Kidney tubule cell (primary cell): ENCODE measurements at regions not wholly inside any gene's neighbourhood (a gene's known extent, or its start where the extent isn't known, plus 50 kb on each side); places are given as distances from the start of the nearest gene placed in this dataset.
A peak's percentile ranks its signal among the peaks of the same experiment; 100 is the strongest.

Source experiments
- DNase-seq: peaks from one replicate; pipeline ENCODE4 v3.0.0-alpha.2; 2018; ENCODE audit warnings: low spot score

DNA sequence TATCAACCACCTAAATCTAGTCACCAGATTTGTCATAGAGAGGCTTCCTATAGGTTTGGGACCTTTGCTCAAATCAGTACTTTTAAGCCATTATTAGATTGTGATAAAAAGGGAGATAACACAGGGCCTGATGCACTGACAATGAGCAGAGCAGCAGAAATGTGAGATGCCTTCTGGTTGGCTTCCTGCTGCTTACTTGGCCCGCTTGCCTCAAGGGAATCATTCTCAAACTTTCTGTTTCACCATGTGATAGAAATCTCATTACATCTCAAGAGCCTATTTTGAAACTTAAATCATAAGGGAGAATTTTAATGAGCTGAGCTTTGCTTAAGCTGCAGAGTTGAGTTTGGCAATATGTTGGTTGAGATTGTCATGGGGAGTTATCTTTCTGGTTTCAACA is 606.0 kb downstream of the DHX35 start:
- DNase-seq: no peak

DNA sequence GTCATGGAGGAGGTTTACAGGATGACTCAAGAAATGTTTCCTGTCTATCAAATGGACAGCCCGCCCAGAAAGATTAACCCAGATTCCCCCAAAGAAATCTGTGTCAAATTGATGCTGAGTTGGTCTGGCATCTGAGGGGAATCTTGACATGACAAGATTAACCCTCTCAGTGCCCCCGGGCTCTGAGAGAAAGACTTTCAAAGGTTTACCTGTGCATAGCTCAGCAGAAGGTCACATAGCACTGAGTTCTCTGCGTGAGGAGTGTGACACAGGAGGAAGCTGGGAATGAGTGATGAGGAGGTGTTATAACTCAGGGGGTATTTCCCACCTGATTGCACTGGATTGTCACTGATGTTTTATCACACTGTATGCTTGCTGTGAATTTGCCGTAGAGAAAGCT is 601.2 kb downstream of the DHX35 start:
- no peak for DNase-seq

DNA sequence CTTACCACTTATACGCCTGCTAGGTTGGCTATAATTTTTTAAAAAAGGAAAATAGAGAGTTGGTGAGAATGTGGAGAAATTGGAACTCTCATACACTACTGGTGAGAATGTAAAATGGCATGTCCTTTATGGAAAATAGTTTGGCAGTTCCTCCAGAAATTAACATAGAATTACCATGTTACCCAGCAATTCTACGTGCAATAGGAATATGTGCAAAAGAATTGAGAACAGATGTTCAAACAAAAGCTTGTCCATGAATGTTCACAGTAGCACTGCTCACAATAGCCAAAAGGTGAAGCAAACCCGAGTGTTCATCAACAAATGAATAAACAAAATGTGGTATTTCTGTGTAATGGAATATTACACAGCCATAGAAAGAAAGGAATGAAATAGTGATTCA is 592.2 kb downstream of the DHX35 start:
- DNase-seq: no peak

DNA sequence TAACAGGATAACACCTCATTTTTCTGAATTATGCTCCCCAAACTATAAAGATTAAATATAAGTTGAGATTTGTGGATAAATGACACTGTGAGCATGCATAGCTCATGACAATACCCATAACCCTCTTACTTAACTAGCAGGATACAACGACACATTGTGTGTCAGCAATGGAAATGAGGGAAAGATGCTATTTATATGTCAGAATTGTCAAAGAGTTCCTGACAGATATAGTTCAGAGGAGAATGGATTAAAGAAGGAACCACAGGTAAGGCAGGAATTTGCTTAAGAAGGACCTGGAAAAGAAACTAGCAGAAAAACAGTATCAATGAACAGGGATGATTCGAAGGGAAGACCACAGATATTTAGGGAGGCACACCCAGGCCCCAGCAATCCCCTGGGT is 591.0 kb downstream of the DHX35 start:
- no peak for DNase-seq

DNA sequence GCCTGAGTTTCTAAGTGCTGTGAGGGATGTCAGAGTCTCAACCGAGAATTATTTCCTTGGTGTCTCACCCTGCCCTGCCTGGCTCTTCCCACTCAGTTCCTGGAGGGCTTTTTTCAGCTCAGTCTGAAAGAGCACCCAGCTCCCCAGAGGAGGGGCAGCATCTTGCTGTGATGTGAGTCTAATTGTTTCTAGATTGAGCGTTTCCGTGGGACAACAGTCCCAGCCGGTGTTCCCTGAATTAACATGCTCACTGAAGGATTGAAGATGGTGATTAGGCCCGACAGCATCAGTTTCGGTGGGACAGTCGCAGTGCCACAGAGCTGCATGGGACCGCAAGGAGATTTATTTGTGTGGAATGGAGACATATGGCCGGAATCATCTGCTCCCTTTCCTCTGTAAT is 587.6 kb downstream of the DHX35 start:
- DNase-seq: no peak

DNA sequence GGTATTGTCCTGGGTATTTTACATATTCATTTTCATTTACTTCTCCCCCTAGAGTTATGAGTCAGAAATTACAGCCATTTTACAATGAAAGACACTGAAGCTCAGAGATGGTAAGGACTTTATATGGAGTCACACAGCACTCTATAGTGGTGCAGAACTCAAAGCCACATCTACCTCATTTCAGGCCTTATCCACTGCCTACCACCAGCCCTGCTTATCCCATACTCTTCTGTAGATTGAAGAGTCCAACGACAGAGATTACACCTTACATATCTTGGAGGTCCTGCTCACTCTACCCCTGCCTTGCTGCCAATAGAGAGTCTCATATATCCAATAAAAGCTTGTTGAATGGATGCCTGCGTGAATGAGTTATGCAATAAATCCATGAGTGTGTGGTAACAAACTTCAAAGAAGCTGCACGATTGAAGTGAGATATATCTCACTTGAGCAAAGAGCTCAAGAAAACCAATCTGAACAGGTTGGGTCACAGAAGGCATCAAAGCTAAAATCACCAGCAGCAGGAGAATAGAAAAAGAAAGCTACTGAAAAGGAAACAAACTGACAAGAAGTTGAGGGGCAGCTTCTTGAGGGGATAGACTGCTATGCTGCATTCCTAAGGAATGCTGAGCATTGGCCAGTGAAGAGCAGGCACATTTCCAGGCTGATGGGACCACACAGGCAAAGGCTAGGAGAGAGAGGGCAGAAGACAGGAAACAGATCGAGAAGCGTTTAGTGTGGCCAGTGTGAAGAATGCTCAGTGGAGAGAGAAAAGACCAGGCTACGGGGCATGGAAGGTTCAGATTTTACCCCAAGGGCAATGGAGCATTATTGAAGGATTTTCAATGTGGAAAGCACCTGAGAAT is 585.6 kb downstream of the DHX35 start:
- no peak for DNase-seq

DNA sequence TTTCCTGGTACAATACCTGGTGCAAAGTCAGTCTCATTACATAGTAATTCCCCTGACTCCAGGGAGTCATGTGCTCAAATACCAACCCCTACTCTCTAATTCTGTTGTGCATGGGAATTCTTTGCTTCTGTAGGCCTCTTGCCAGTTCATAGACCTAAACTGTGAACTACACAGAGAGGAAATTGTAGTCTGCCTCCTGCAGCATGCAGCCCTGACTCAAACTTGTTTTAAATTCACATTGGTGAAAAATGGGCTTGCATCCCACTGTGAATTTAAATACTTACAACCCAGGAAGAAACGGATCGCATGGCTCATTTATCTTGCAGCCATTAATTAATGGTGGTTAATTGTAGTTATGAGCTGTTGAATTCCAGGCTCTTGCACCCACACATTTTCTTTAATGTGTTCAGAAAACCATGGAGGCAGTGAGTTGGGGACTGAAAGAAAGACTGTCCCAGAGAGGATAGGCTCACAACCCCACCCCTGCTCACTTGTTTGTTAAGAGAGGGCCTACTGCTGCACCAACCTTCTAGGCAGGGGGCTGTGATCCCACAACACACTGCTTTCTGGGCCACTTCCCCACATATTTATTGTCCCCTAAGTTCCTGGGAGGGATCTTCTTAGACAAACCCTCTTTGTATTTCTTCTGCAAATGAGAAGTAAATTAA is 579.1 kb downstream of the DHX35 start:
- DNase-seq: peak; percentile 53

DNA sequence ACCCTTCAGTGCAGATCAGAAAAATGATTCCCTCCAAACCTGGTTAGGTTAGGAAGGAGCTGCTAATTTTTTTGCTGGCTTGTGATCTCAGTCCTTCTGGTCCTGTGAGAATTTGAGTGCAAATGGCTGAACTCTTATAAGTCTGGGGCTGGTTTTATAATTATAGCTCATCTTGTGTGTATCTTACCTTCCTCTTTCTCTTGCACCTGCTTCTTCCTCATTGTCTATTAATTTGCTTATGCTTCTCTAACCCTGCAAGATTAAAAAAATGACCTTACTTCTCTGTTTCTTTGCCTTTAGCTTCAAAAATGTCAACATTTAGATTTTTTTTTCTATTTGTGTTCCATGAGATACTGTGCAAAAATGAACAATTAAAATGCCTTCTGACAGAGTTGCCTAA is 576.2 kb downstream of the DHX35 start:
- DNase-seq: no peak

DNA sequence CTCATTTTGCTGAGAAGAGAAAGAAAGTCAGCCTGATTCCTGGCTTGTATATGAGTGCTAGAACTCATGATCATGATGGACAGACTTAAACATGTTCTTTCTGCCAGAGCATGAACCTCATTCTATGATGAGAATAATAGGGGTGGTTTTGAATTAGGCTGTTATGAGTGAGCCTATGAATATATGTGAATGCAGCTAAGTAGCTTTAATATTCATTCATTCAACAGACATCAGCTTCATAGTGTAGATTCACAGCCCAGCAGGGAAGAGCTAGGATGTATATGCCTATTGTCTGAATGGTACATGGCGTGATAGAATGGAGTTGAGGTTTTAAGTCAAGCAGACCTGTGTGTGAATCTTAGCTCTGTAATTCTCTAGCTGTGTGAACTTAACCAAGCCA is 573.2 kb downstream of the DHX35 start:
- DNase-seq: no peak

DNA sequence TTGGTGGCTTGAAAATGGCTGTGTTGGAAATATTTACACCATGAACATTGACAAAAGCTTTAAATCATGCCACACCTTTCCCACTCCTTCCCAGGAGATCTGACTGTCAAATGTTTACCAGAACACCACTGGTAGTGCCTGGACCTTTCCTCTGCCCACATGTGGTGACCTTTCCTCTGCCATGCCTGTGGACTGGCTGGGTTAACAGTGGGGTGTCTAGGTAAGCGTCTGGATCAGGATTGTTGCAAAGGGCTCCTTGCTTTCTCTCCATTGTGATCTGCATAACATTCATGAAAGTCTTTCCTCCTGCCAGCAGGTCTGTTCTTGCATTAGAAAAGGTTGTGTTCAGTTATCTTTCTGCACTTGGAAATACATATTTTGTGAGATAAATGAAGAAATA is 572.7 kb downstream of the DHX35 start:
- DNase-seq: no peak

DNA sequence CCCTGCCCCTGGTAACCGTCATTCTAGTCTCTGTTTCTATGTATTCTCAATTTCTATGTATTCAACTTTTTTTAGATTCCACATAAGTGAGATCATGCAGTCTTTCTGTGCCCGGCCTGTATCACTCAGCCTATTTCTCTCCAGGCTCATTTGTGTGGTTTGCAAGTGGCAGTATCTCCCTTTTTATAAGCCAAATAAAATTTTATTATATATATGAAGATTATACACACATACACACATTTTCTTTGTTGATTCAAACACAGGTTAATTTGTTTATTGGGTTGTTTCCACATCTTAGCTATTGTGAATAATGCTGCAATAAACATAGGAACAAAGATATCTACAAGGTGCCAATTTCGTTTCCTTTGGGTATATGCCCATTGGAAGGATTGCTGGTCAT is 571.7 kb downstream of the DHX35 start:
- DNase-seq: no peak

DNA sequence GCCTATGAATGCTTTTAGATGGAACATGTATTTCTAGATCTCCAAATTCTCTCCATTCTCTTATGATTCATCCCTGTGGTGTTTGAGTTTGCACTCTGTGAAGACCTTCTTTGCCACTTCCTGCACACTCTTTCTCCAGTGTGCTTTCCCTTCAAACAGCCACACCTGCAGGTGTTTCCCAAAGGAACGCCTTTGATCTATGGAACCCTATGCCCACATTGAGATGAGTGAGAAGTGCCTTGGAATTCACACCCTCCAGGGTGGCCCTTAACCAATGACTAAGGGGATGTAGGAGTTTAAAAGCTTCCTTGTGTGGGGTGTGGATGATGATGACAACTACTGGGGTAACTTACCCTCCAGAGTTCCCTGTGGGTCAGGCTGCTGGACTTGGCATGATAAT is 570.1 kb downstream of the DHX35 start:
- peak; percentile 54 for DNase-seq

DNA sequence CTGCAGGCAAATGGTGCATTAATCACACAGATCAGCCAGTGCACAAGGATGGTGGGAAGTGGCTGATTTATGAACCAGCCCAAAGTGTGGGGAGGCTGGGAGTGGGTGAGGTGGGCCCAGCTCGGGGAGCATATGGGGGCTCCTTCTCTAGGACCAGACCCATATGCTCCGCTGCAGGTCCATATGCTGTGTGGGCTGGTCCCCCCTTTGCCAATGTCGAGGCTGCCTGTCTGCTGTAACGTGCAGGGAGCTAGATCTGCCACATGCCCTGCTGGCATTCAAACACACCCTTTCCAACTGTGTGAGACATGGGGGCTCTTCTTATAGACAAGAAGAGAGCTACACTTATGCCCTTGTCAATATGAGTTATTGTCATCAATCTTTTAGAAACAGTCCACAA is 566.3 kb downstream of the DHX35 start:
- DNase-seq: no peak

DNA sequence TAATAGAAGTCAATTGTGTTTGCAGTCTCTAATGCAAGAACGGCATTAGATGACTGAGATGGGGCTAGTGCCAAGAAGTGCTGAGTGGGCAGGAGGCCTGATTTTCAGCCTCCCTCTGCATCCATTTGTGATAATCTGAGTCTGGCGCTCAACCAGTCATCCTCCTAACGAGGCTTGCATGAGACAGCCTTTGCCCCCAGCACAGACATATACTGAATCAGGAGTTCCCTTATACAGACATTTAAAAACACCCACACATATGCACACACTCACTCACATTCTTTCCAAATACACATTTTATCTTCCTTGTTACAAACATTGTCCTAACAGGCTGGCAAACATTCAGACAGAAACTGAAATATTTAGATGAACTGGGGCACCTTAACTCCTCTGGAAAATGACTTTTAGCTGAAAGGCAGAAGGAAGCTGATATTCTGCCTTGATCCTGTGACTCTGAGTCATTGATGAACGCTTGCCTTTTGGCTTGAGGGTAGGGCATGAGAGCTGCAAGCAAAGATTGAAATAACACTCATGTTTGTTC is 562.3 kb downstream of the DHX35 start:
- DNase-seq: peak; percentile 46

DNA sequence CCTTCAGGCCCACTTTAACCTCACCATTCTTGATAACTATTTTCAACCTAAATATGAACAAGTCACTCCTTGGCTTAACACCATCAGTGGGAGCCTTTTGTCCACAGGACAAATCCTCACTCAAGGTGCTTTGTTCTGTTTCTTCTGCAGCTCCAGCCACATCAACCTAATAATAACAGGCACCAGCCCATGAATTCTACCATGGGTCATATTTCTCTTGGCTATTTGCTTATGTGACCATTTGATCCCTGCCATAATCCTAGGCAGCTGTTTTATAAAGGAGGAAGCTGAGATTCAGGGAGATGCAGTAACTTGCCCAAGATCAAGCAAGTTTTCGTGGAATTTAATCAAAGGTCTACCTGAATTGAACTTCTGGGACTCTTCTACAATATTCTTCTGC is 561.3 kb downstream of the DHX35 start:
- DNase-seq: no peak

DNA sequence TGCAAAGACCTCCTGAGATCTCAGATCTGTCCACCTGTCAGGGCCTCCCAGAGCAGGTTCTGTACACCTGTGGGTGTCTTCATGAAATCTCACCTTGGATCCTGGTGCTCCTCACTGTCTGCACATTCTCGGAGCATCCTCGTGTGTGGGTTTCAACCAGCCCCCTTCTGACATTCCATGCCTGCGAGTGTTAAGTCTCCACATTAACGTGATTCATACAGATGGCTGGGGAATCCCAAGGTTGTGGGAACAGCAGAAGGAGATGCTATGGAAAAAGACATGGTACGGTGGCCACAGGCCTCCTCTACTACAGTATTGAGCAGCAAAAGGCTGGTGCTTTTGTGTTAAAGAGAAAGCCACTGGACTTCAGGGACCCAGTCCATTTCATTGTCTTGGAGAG is 556.5 kb downstream of the DHX35 start:
- peak; percentile 72 for DNase-seq

DNA sequence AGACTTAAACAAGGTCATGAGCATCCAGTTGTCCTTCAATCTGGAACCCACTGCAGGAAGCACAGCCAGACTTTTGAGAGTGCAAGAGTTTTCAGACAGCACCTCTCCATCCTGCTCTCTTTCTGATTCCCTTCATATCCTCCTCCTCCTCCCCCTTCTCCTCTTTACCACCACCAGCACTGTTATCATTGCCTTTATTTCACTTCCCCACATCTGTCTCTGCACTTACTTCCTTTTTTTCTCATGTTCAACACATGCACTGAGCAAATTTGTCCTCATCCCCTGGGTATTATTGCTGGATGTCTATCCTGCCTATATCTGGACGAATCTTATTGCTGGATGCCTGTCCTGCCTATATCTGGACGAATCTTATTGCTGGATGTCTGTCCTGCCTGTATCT is 554.8 kb downstream of the DHX35 start:
- no peak for DNase-seq

DNA sequence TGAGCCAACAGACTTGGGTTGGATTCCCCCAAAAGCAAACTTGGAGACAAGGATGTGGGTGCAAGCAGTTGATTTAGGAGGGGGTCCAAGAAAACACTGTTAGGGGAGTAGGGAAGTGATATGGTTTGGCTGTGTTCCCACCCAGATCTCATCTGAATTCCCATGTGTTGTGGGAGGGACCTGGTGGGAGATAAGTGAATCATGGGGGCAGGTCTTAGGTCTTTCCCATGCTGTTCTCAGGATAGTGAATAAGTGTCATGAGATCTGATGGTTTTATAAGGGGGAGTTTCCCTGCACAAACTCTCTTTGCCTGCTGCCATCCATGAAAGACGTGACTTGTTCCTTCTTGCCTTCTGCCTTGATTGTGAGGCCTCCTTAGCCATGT is 542.6 kb downstream of the DHX35 start:
- DNase-seq: no peak

DNA sequence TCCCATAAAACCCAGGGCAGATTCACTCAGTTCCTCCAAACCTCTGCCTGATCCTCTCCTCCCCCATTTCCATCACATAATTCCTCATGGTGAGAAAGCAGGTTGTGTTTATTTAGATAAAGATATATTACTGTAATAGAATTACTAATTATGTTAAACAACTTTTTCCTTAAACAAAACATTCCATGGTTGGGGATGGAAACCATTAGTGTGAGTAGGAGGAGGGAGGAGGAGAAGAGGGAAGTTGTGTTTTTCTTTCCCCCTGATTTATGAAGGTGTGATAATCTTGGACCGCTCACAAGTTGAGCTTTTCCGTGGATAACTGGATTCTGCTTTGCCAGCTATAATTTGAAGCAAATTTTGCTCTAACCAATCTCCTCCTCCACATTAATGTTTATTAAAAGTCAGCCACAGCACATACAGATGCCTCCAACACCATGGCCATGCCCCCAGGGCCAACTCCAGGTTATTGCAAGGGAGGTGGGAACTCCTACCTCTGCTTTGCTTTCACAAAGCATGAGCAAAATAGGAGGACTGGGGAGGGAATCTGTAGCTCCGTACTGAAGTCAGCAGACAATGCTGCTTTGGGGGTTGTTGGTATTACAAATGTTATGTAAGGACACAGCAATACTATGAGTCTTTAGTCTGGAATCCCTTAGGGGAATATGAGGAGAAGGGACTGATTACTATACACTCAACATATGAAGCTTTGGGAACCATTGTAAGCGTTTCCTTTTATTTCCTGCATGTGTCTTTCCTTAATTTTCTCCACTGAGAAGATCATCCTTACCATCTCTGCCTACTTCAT is 542.0 kb downstream of the DHX35 start:
- DNase-seq: no peak

DNA sequence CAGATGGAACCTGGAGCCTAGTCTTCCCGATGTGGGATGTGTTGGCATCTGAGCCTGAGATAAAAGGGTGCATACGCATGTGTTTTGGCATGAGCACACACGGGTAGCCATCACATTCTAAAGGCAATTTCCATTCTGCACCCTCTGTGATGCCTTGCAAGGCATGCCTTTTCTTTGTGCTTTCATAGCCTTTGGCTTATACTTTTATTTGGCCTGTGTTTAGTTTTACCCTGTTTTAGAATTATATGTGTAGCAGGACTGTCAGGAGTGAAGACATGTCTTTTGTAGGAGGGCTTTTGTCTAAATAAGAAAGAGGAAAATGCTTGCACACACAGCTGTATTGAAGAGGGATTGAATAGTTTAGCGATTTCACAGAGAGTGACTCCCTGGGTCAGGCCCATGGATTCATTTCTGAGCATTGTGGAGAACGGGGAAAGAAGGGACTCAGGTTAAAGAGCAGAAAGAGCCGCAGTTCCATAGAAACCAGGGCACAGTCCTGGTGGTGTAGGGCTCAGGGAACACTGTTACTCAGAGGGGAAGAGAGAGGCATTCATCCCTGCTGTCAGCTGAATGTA is 530.2 kb downstream of the DHX35 start:
- DNase-seq: no peak

DNA sequence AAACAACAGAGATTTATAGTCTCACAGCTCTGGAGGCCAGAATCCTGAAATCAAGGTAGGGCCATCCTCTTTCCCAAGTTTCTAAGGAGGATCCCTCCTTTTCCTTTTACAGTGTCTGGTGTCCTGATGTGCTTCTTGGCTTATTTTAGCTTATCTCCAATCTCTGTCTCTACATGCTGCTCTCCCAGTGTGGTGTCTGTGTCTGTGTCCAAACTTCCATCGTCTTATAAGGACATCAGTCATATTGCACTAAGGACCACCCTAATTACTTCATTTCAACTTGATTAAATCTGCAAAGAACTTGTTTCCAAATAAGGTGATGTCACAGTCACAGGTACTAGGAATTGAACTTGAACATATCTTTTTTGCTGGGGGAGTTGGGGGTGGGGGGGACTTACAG is 529.6 kb downstream of the DHX35 start:
- no peak for DNase-seq

DNA sequence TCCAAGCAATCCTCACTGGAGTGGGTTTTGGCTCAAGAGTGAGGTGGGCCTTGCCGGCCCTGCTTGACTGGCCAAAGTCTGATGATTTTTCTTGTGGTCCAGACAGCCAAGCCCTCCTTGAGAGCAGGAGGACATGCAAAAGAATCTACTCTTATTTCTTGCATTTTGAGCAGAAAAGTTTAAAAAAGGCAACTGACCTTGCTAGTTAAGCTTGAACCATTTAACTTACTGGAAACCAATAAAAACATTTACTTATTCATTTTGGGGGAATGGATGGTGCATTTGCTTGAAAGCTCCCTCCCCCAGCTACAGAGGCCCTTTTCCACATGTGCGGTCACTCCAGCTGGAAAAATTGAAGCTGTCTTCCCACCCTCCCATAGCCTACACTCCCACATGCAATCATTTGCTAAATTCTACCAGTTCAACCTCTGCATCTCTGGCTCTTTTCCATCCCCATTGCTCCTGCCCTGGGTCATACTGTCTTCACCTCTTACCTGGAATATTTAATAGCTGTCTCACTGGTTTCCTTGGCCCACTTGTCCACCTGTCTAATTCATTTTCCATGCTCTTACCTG is 527.9 kb downstream of the DHX35 start:
- no peak for DNase-seq
